Coronary artery (tissue), 2 donors: ENCODE measurements at regions not wholly inside any gene's neighbourhood (a gene's known extent, or its start where the extent isn't known, plus 50 kb on each side); places are given as distances from the start of the nearest gene placed in this dataset.

Experiments
- DNase-seq: peaks from one replicate; pipeline ENCODE4 v3.0.0-alpha.2; 2017; ENCODE audit warnings: low spot score
- H3K27ac ChIP-seq, 2 donors: fragments of 200-600 bp; sonication (generic); one replicate each; pipeline ENCODE4 v1.5.1; 2016 to 2019
- H3K4me3 ChIP-seq: fragments of 200-600 bp; sonication (generic); 2 replicates; pipeline ENCODE4 v1.5.1; 2016; ENCODE audit warnings: mild to moderate bottlenecking, moderate library complexity
- CTCF ChIP-seq: fragments of 200-600 bp; sonication (generic); IDR thresholded peaks from one replicate; pipeline ENCODE4 v1.5.1; 2019; ENCODE audit warnings: antibody characterized with exemption

- Histone ChIP-seq H3K27ac (no peak overlapping the region), H3K4me3 (no peak overlapping the region)
- no peak for DNase-seq
- no peak for TF ChIP-seq CTCF
These were observed 239.9 kb upstream of the TRPM3 start for GRCh38 chr9:71361357-71361756.

- TF ChIP-seq CTCF, result no peak
- Histone ChIP-seq H3K4me3 (no peak overlapping the region), H3K27ac (no peak overlapping the region)
- no peak for DNase-seq
These were observed 235.9 kb upstream of the TRPM3 start for GRCh38 chr9:71357346-71357745.

- no peak for DNase-seq
- H3K4me3 ChIP-seq, result no peak overlapping the region
- no peak for TF ChIP-seq CTCF
- H3K27ac ChIP-seq, result no peak overlapping the region
These were observed 234.5 kb upstream of the TRPM3 start for GRCh38 chr9:71355884-71356283.

- no peak overlapping the region for H3K27ac ChIP-seq
These were observed 232.3 kb upstream of the TRPM3 start for GRCh38 chr9:71353720-71354119.

GRCh38 chr9:71352837-71353236 lies 231.4 kb upstream of the TRPM3 start:
- H3K4me3 ChIP-seq, result no peak overlapping the region
- DNase-seq, result no peak
- TF ChIP-seq CTCF, result no peak

More at GRCh38 chr9:71353720-71354119, 232.3 kb upstream of the TRPM3 start:
- no peak overlapping the region for H3K4me3 ChIP-seq
- no peak for DNase-seq
- no peak for TF ChIP-seq CTCF

GRCh38 chr9:71349218-71349617 lies 227.8 kb upstream of the TRPM3 start:
- no peak for DNase-seq
- Histone ChIP-seq H3K27ac (no peak overlapping the region), H3K4me3 (no peak overlapping the region)
- no peak for TF ChIP-seq CTCF

More at GRCh38 chr9:71352837-71353236, 231.4 kb upstream of the TRPM3 start:
- no peak overlapping the region for H3K27ac ChIP-seq

- H3K4me3 ChIP-seq, result no peak overlapping the region
- no peak for DNase-seq
- TF ChIP-seq CTCF, result no peak
- no peak overlapping the region for H3K27ac ChIP-seq
These were observed 211.9 kb upstream of the TRPM3 start for GRCh38 chr9:71333321-71333720.
